ENCODE measurements at regions not wholly inside any gene's neighbourhood (a gene's known extent, or its start where the extent isn't known, plus 50 kb on each side); places are given as distances from the start of the nearest gene placed in this dataset.

DNA sequence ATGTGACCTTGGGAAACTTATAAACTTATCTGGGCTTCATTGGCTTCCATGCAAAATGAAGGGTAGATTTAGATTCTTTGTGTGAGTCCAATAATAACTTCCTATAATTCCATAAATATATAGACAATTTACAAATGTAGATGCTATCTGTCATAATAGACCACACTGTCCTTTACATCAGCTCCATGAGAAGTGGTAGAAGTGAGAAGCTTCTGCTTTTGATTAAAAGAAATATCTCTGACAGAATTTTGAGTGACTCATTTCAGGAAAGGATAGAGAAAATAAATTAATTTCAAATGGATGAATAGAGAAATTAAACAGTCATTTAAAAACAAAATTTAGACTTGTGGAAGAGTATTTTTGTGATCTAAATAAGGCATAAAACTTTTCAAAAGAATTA is 329.7 kb upstream of the ATP2B1 start:
- Histone ChIP-seq H2AFZ (ENCODE audit: low read depth, low read length) (no peak overlapping the region), H3K36me3 (ENCODE audit: insufficient read depth, low read length) (no peaks in the 10 kb centered on the region), H3K4me2 (ENCODE audit: low read length) (no peak overlapping the region), H4K20me1 (ENCODE audit: insufficient read depth) (no peaks in the 10 kb centered on the region), H3F3A (ENCODE audit: insufficient read depth, low read length, poor library complexity, severe bottlenecking) (no peaks in the 10 kb centered on the region), H3K79me2 (replicated peaks; ENCODE audit: insufficient read depth, low read length) (no peaks in the 10 kb centered on the region), H3K4me3 (ENCODE audit: low read length) (no peak overlapping the region), H3K27me3 (ENCODE audit: insufficient read depth, low read depth, low read length) (no peaks in the 10 kb centered on the region), H3K9me2 (ENCODE audit: insufficient read depth, low read length) (no peaks in the 10 kb centered on the region), H3K27ac (ENCODE audit: low read length) (no peak overlapping the region), H3K9me3 (ENCODE audit: low read length) (no peaks in the 10 kb centered on the region), H3K9ac (ENCODE audit: low read length) (no peak overlapping the region)
- TF ChIP-seq, protein P1, sequence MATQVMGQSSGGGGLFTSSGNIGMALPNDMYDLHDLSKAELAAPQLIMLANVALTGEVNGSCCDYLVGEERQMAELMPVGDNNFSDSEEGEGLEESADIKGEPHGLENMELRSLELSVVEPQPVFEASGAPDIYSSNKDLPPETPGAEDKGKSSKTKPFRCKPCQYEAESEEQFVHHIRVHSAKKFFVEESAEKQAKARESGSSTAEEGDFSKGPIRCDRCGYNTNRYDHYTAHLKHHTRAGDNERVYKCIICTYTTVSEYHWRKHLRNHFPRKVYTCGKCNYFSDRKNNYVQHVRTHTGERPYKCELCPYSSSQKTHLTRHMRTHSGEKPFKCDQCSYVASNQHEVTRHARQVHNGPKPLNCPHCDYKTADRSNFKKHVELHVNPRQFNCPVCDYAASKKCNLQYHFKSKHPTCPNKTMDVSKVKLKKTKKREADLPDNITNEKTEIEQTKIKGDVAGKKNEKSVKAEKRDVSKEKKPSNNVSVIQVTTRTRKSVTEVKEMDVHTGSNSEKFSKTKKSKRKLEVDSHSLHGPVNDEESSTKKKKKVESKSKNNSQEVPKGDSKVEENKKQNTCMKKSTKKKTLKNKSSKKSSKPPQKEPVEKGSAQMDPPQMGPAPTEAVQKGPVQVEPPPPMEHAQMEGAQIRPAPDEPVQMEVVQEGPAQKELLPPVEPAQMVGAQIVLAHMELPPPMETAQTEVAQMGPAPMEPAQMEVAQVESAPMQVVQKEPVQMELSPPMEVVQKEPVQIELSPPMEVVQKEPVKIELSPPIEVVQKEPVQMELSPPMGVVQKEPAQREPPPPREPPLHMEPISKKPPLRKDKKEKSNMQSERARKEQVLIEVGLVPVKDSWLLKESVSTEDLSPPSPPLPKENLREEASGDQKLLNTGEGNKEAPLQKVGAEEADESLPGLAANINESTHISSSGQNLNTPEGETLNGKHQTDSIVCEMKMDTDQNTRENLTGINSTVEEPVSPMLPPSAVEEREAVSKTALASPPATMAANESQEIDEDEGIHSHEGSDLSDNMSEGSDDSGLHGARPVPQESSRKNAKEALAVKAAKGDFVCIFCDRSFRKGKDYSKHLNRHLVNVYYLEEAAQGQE (IDR thresholded peaks at IDR 0.05; ENCODE audit: borderline replicate concordance) = no peak
- TF ChIP-seq TAF1 (IDR thresholded peaks at IDR 0.05; ENCODE audit: low read depth) = no peak
- TF ChIP-seq SMC3 (conservative IDR thresholded peaks at IDR 0.05; ENCODE audit: poor library complexity) = no peak
- TF ChIP-seq EZH2 (IDR thresholded peaks at IDR 0.05; ENCODE audit: borderline replicate concordance, insufficient read depth, low read length, poor library complexity, severe bottlenecking) = no peak
- no peak for TF ChIP-seq RAD21 (conservative IDR thresholded peaks at IDR 0.05)
- no peak for TF ChIP-seq POLR2AphosphoS5 (IDR thresholded peaks at IDR 0.05)
- TF ChIP-seq EP300 (conservative IDR thresholded peaks at IDR 0.05; ENCODE audit: poor library complexity, severe bottlenecking) = no peak
- TF ChIP-seq MXI1 (conservative IDR thresholded peaks at IDR 0.05; ENCODE audit: poor library complexity, severe bottlenecking) = no peak
- TF ChIP-seq, protein P2, sequence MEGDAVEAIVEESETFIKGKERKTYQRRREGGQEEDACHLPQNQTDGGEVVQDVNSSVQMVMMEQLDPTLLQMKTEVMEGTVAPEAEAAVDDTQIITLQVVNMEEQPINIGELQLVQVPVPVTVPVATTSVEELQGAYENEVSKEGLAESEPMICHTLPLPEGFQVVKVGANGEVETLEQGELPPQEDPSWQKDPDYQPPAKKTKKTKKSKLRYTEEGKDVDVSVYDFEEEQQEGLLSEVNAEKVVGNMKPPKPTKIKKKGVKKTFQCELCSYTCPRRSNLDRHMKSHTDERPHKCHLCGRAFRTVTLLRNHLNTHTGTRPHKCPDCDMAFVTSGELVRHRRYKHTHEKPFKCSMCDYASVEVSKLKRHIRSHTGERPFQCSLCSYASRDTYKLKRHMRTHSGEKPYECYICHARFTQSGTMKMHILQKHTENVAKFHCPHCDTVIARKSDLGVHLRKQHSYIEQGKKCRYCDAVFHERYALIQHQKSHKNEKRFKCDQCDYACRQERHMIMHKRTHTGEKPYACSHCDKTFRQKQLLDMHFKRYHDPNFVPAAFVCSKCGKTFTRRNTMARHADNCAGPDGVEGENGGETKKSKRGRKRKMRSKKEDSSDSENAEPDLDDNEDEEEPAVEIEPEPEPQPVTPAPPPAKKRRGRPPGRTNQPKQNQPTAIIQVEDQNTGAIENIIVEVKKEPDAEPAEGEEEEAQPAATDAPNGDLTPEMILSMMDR (IDR thresholded peaks at IDR 0.05; ENCODE audit: poor library complexity, severe bottlenecking) = no peak

DNA sequence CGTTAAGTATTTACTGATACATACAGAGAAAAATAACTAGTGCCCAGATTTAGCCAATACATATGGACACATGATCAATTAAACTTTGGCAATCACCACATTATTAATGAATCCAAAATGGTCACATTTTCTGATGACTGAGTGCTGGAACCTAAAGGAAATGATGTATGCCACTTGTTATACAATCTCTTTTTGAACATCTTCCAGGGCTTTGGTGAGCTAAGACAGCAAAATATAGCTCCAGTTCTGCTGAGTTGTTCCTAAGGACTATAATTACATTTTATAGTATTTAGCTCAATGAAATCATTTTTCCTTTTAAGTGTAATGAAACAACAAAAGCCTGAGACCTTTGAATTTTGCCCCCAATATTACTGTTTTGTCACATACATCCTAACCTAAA is 329.1 kb upstream of the ATP2B1 start:
- Histone ChIP-seq H4K20me1 (ENCODE audit: insufficient read depth) (no peaks in the 10 kb centered on the region), H3K27me3 (ENCODE audit: insufficient read depth, low read depth, low read length) (no peaks in the 10 kb centered on the region), H3K4me3 (ENCODE audit: low read length) (no peak overlapping the region), H3K79me2 (replicated peaks; ENCODE audit: insufficient read depth, low read length) (no peaks in the 10 kb centered on the region), H2AFZ (ENCODE audit: low read depth, low read length) (no peak overlapping the region), H3K9me2 (ENCODE audit: insufficient read depth, low read length) (no peaks in the 10 kb centered on the region), H3K36me3 (ENCODE audit: insufficient read depth, low read length) (no peaks in the 10 kb centered on the region), H3K27ac (ENCODE audit: low read length) (no peak overlapping the region), H3K9ac (ENCODE audit: low read length) (no peak overlapping the region), H3F3A (ENCODE audit: insufficient read depth, low read length, poor library complexity, severe bottlenecking) (no peaks in the 10 kb centered on the region), H3K4me2 (ENCODE audit: low read length) (no peak overlapping the region), H3K9me3 (ENCODE audit: low read length) (no peaks in the 10 kb centered on the region)
- no peak for TF ChIP-seq POLR2AphosphoS5 (IDR thresholded peaks at IDR 0.05)

DNA sequence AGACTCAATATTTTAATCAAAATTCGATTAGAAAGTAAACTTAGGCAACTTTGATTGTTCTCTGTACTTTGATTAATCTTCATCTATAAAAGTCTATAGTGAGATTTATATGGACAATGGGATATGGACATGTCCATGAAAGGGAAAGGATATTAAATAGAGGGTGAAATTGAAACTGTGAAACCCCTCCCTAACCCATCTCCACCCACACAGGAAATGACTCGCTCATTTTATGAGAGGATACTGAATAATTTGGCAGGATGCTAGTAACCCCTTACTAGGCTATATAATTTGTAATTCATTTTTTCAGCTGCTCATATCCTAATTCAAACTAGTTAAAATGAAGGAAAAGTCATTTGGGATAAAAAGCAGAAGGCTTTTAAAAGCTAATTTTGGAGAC is 328.0 kb upstream of the ATP2B1 start:
- H3K79me2 ChIP-seq (replicated peaks; ENCODE audit: insufficient read depth, low read length) = no peaks in the 10 kb centered on the region
- H3F3A ChIP-seq (ENCODE audit: insufficient read depth, low read length, poor library complexity, severe bottlenecking) = no peaks in the 10 kb centered on the region
- H3K4me3 ChIP-seq (ENCODE audit: low read length) = no peak overlapping the region
- no peak overlapping the region for H3K9ac ChIP-seq (ENCODE audit: low read length)
- no peaks in the 10 kb centered on the region for H3K27me3 ChIP-seq (ENCODE audit: insufficient read depth, low read depth, low read length)
- no peaks in the 10 kb centered on the region for H4K20me1 ChIP-seq (ENCODE audit: insufficient read depth)
- no peak overlapping the region for H3K27ac ChIP-seq (ENCODE audit: low read length)
- no peak overlapping the region for H3K4me2 ChIP-seq (ENCODE audit: low read length)
- TF ChIP-seq EZH2 (IDR thresholded peaks at IDR 0.05; ENCODE audit: borderline replicate concordance, insufficient read depth, low read length, poor library complexity, severe bottlenecking) = no peak
- TF ChIP-seq MXI1 (conservative IDR thresholded peaks at IDR 0.05; ENCODE audit: poor library complexity, severe bottlenecking) = no peak
- no peak for TF ChIP-seq RAD21 (conservative IDR thresholded peaks at IDR 0.05)
- TF ChIP-seq, protein P1 (IDR thresholded peaks at IDR 0.05; ENCODE audit: borderline replicate concordance) = no peak
- no peak for TF ChIP-seq EP300 (conservative IDR thresholded peaks at IDR 0.05; ENCODE audit: poor library complexity, severe bottlenecking)
- no peak for TF ChIP-seq SMC3 (conservative IDR thresholded peaks at IDR 0.05; ENCODE audit: poor library complexity)
- TF ChIP-seq, protein P2 (IDR thresholded peaks at IDR 0.05; ENCODE audit: poor library complexity, severe bottlenecking) = no peak
- no peaks in the 10 kb centered on the region for H3K9me2 ChIP-seq (ENCODE audit: insufficient read depth, low read length)
- no peak overlapping the region for H2AFZ ChIP-seq (ENCODE audit: low read depth, low read length)
- no peaks in the 10 kb centered on the region for H3K9me3 ChIP-seq (ENCODE audit: low read length)
- H3K36me3 ChIP-seq (ENCODE audit: insufficient read depth, low read length) = no peaks in the 10 kb centered on the region

All from neural cell (in vitro differentiated cells).